ENCODE measurements at regions not wholly inside any gene's neighbourhood (a gene's known extent, or its start where the extent isn't known, plus 50 kb on each side); places are given as distances from the start of the nearest gene placed in this dataset.

DNA sequence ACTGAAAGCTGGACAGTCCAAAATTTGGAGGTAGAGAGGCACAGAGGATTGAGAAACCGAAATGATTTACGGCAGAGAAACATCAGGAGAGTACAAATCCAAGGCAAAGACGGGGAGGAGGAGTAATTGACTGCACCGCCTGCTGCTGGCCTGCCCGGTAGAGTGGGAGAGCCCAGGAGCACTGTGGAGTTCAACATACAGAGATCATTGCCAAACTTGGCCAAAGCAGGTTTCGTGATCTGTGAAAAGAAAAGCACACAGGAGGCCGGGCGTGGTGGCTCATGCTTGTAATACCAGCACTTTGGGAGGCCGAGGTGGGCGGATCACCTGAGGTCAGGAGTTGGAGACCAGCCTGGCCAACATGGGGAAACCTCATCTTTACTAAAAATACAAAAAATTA, 306.0 kb upstream of the PFKP start:
- Histone ChIP-seq H3K9me3 (ENCODE audit: low read depth) (no peaks in the 10 kb centered on the region), H3K4me3 (no peak overlapping the region), H3K36me3 (no peaks in the 10 kb centered on the region), H3K27me3 (no peaks in the 10 kb centered on the region), H3K4me1 (ENCODE audit: low read depth) (no peaks in the 10 kb centered on the region), H3K27ac (no peak overlapping the region)
- TF ChIP-seq, protein P1, sequence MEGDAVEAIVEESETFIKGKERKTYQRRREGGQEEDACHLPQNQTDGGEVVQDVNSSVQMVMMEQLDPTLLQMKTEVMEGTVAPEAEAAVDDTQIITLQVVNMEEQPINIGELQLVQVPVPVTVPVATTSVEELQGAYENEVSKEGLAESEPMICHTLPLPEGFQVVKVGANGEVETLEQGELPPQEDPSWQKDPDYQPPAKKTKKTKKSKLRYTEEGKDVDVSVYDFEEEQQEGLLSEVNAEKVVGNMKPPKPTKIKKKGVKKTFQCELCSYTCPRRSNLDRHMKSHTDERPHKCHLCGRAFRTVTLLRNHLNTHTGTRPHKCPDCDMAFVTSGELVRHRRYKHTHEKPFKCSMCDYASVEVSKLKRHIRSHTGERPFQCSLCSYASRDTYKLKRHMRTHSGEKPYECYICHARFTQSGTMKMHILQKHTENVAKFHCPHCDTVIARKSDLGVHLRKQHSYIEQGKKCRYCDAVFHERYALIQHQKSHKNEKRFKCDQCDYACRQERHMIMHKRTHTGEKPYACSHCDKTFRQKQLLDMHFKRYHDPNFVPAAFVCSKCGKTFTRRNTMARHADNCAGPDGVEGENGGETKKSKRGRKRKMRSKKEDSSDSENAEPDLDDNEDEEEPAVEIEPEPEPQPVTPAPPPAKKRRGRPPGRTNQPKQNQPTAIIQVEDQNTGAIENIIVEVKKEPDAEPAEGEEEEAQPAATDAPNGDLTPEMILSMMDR (IDR thresholded peaks at IDR 0.05; ENCODE audit: low read depth, low read length) = no peak
- no peak for DNase-seq (ENCODE audit: low read depth in 1 of 2, low spot score in 1 of 2)

GRCh38 chr10:2760736-2761135, 306.6 kb upstream of the PFKP start:
- no peak overlapping the region for H3K27ac ChIP-seq
- no peaks in the 10 kb centered on the region for H3K36me3 ChIP-seq
- no peaks in the 10 kb centered on the region for H3K27me3 ChIP-seq
- no peak for DNase-seq (ENCODE audit: low read depth in 1 of 2, low spot score in 1 of 2)
- H3K4me1 ChIP-seq (ENCODE audit: low read depth) = no peaks in the 10 kb centered on the region
- TF ChIP-seq, protein P1 (IDR thresholded peaks at IDR 0.05; ENCODE audit: low read depth, low read length) = no peak
- no peaks in the 10 kb centered on the region for H3K9me3 ChIP-seq (ENCODE audit: low read depth)
- H3K4me3 ChIP-seq = no peak overlapping the region

GRCh38 chr10:2759233-2759632, 308.1 kb upstream of the PFKP start:
- Histone ChIP-seq H3K4me3 (no peak overlapping the region), H3K27me3 (no peaks in the 10 kb centered on the region), H3K9me3 (ENCODE audit: low read depth) (no peaks in the 10 kb centered on the region), H3K4me1 (ENCODE audit: low read depth) (no peaks in the 10 kb centered on the region), H3K36me3 (no peaks in the 10 kb centered on the region), H3K27ac (no peak overlapping the region)
- no peak for DNase-seq (ENCODE audit: low read depth in 1 of 2, low spot score in 1 of 2)
- TF ChIP-seq, protein P1 (IDR thresholded peaks at IDR 0.05; ENCODE audit: low read depth, low read length) = no peak

DNA sequence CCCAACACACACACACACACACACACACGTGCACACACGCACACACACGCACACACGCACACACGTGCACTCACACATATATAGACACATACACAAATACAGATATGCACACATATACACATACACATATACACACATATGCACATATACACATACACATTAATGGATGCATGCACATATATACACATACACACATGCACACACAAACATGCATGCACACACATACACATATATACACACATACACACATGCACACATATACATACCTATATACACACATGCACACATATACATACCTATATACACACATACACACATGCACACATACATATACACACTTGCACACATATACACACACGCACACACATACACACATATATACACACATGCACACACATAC, 312.4 kb upstream of the PFKP start:
- TF ChIP-seq, protein P1 (IDR thresholded peaks at IDR 0.05; ENCODE audit: low read depth, low read length) = no peak
- Histone ChIP-seq H3K4me1 (ENCODE audit: low read depth) (no peaks in the 10 kb centered on the region), H3K4me3 (no peak overlapping the region), H3K9me3 (ENCODE audit: low read depth) (no peaks in the 10 kb centered on the region), H3K27me3 (no peaks in the 10 kb centered on the region), H3K27ac (no peak overlapping the region), H3K36me3 (no peaks in the 10 kb centered on the region)
- DNase-seq (ENCODE audit: low read depth in 1 of 2, low spot score in 1 of 2) = no peak

GRCh38 chr10:2748287-2748686, 319.1 kb upstream of the PFKP start:
- no peaks in the 10 kb centered on the region for H3K4me1 ChIP-seq (ENCODE audit: low read depth)
- H3K36me3 ChIP-seq = no peaks in the 10 kb centered on the region
- H3K9me3 ChIP-seq (ENCODE audit: low read depth) = no peaks in the 10 kb centered on the region
- no peaks in the 10 kb centered on the region for H3K27me3 ChIP-seq
- H3K4me3 ChIP-seq = no peak overlapping the region
- no peak overlapping the region for H3K27ac ChIP-seq
- TF ChIP-seq, protein P1 (IDR thresholded peaks at IDR 0.05; ENCODE audit: low read depth, low read length) = no peak
- no peak for DNase-seq (ENCODE audit: low read depth in 1 of 2, low spot score in 1 of 2)

DNA sequence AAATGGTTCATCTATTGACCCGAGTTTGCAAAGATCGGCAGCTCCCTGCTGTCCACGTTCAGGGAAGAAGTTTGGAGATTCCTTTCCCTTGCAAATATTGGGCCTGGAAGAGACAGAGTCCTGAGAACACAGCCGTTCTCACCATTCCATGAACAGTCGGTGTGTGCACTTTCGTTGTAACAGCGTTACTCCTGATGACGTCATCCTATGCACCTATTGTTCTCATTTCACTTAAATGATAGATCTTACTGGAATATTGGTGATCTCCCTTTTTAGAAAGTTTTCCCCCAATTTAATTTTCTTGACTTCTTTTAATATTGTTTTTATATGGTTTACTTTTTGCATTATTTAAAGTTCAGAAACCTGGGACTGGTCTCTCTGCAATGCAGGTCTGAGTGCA, 320.7 kb upstream of the PFKP start:
- DNase-seq (ENCODE audit: low read depth in 1 of 2, low spot score in 1 of 2) = no peak
- H3K9me3 ChIP-seq (ENCODE audit: low read depth) = no peaks in the 10 kb centered on the region

More for the DNA sequence above, 320.7 kb upstream of the PFKP start:
- no peaks in the 10 kb centered on the region for H3K27me3 ChIP-seq
- H3K4me1 ChIP-seq (ENCODE audit: low read depth) = no peaks in the 10 kb centered on the region
- TF ChIP-seq, protein P1 (IDR thresholded peaks at IDR 0.05; ENCODE audit: low read depth, low read length) = no peak
- no peaks in the 10 kb centered on the region for H3K36me3 ChIP-seq
- no peak overlapping the region for H3K4me3 ChIP-seq
- H3K27ac ChIP-seq = no peak overlapping the region

Data from cardiac muscle cell (in vitro differentiated cells and primary cell).